ENCODE measurements at regions not wholly inside any gene's neighbourhood (a gene's known extent, or its start where the extent isn't known, plus 50 kb on each side); places are given as distances from the start of the nearest gene placed in this dataset.
"Not testable (repeated sequence)": the region's sequence is repeated elsewhere in the genome, so short reads cannot be mapped to it uniquely, and the experiment has no call there.

- not testable (repeated sequence) for H3K27ac ChIP-seq (ENCODE audit: low read depth, low read length); H3K9me3 ChIP-seq (ENCODE audit: low read length); H3K9ac ChIP-seq (ENCODE audit: low read length); H3K36me3 ChIP-seq (ENCODE audit: insufficient read depth, low read length); H3K27me3 ChIP-seq (ENCODE audit: control insufficient read depth in 1 of 2, insufficient read depth in 2 of 2, low read length in 2 of 2); H3K4me3 ChIP-seq (ENCODE audit: low read depth in 1 of 2, low read length in 2 of 2); H3K4me1 ChIP-seq (ENCODE audit: insufficient read depth, low read length)
Observed at GRCh38 chr16:88184053-88184452, 198.7 kb upstream of the ZNF469 start.

GRCh38 chr16:88184566-88185355 lies 198.0 kb upstream of the ZNF469 start:
- not testable (repeated sequence) for H3K4me3 ChIP-seq (ENCODE audit: low read depth in 1 of 2, low read length in 2 of 2); H3K9me3 ChIP-seq (ENCODE audit: low read length); H3K27ac ChIP-seq (ENCODE audit: low read depth, low read length); H3K36me3 ChIP-seq (ENCODE audit: insufficient read depth, low read length); H3K9ac ChIP-seq (ENCODE audit: low read length); H3K27me3 ChIP-seq (ENCODE audit: control insufficient read depth in 1 of 2, insufficient read depth in 2 of 2, low read length in 2 of 2); H3K4me1 ChIP-seq (ENCODE audit: insufficient read depth, low read length)

GRCh38 chr16:88185406-88185805 lies 197.4 kb upstream of the ZNF469 start:
- H3K36me3 ChIP-seq (ENCODE audit: insufficient read depth, low read length); H3K9ac ChIP-seq (ENCODE audit: low read length); H3K4me1 ChIP-seq (ENCODE audit: insufficient read depth, low read length); H3K27me3 ChIP-seq (ENCODE audit: control insufficient read depth in 1 of 2, insufficient read depth in 2 of 2, low read length in 2 of 2); H3K27ac ChIP-seq (ENCODE audit: low read depth, low read length); H3K9me3 ChIP-seq (ENCODE audit: low read length); H3K4me3 ChIP-seq (ENCODE audit: low read depth in 1 of 2, low read length in 2 of 2): not testable (repeated sequence)

GRCh38 chr16:88185976-88186888 lies 196.5 kb upstream of the ZNF469 start:
- H3K4me1 ChIP-seq (ENCODE audit: insufficient read depth, low read length); H3K4me3 ChIP-seq (ENCODE audit: low read depth in 1 of 2, low read length in 2 of 2); H3K9me3 ChIP-seq (ENCODE audit: low read length); H3K9ac ChIP-seq (ENCODE audit: low read length); H3K27me3 ChIP-seq (ENCODE audit: control insufficient read depth in 1 of 2, insufficient read depth in 2 of 2, low read length in 2 of 2); H3K36me3 ChIP-seq (ENCODE audit: insufficient read depth, low read length); H3K27ac ChIP-seq (ENCODE audit: low read depth, low read length): not testable (repeated sequence)

- H3K9ac ChIP-seq (ENCODE audit: low read length); H3K27ac ChIP-seq (ENCODE audit: low read depth, low read length); H3K36me3 ChIP-seq (ENCODE audit: insufficient read depth, low read length); H3K9me3 ChIP-seq (ENCODE audit: low read length); H3K27me3 ChIP-seq (ENCODE audit: control insufficient read depth in 1 of 2, insufficient read depth in 2 of 2, low read length in 2 of 2); H3K4me3 ChIP-seq (ENCODE audit: low read depth in 1 of 2, low read length in 2 of 2); H3K4me1 ChIP-seq (ENCODE audit: insufficient read depth, low read length): not testable (repeated sequence)
Observed at GRCh38 chr16:88186889-88187870, 195.6 kb upstream of the ZNF469 start.

- not testable (repeated sequence) for H3K27me3 ChIP-seq (ENCODE audit: control insufficient read depth in 1 of 2, insufficient read depth in 2 of 2, low read length in 2 of 2); H3K9me3 ChIP-seq (ENCODE audit: low read length); H3K4me1 ChIP-seq (ENCODE audit: insufficient read depth, low read length); H3K9ac ChIP-seq (ENCODE audit: low read length); H3K4me3 ChIP-seq (ENCODE audit: low read depth in 1 of 2, low read length in 2 of 2); H3K27ac ChIP-seq (ENCODE audit: low read depth, low read length); H3K36me3 ChIP-seq (ENCODE audit: insufficient read depth, low read length)
Observed at GRCh38 chr16:88188171-88188895, 194.4 kb upstream of the ZNF469 start.

GRCh38 chr16:88190592-88191095 lies 192.1 kb upstream of the ZNF469 start:
- H3K9ac ChIP-seq (ENCODE audit: low read length); H3K4me3 ChIP-seq (ENCODE audit: low read depth in 1 of 2, low read length in 2 of 2); H3K36me3 ChIP-seq (ENCODE audit: insufficient read depth, low read length); H3K27me3 ChIP-seq (ENCODE audit: control insufficient read depth in 1 of 2, insufficient read depth in 2 of 2, low read length in 2 of 2); H3K4me1 ChIP-seq (ENCODE audit: insufficient read depth, low read length); H3K9me3 ChIP-seq (ENCODE audit: low read length); H3K27ac ChIP-seq (ENCODE audit: low read depth, low read length): not testable (repeated sequence)

- H3K36me3 ChIP-seq (ENCODE audit: insufficient read depth, low read length); H3K4me1 ChIP-seq (ENCODE audit: insufficient read depth, low read length); H3K9ac ChIP-seq (ENCODE audit: low read length); H3K4me3 ChIP-seq (ENCODE audit: low read depth in 1 of 2, low read length in 2 of 2); H3K27ac ChIP-seq (ENCODE audit: low read depth, low read length); H3K27me3 ChIP-seq (ENCODE audit: control insufficient read depth in 1 of 2, insufficient read depth in 2 of 2, low read length in 2 of 2); H3K9me3 ChIP-seq (ENCODE audit: low read length): not testable (repeated sequence)
Observed at GRCh38 chr16:88191168-88191567, 191.6 kb upstream of the ZNF469 start.

GRCh38 chr16:88192601-88193000 lies 190.2 kb upstream of the ZNF469 start:
- Histone ChIP-seq H3K9ac (ENCODE audit: low read length) (no peak overlapping the region), H3K36me3 (ENCODE audit: insufficient read depth, low read length) (no peaks in the 10 kb centered on the region), H3K27ac (ENCODE audit: low read depth, low read length) (no peak overlapping the region), H3K4me1 (ENCODE audit: insufficient read depth, low read length) (no peaks in the 10 kb centered on the region), H3K27me3 (ENCODE audit: control insufficient read depth in 1 of 2, insufficient read depth in 2 of 2, low read length in 2 of 2) (no peaks in the 10 kb centered on the region), H3K9me3 (ENCODE audit: low read length) (no peaks in the 10 kb centered on the region), H3K4me3 (ENCODE audit: low read depth in 1 of 2, low read length in 2 of 2) (no peak overlapping the region)

GRCh38 chr16:88193706-88194396 lies 188.9 kb upstream of the ZNF469 start:
- H3K9ac ChIP-seq (ENCODE audit: low read length); H3K9me3 ChIP-seq (ENCODE audit: low read length); H3K27ac ChIP-seq (ENCODE audit: low read depth, low read length); H3K27me3 ChIP-seq (ENCODE audit: control insufficient read depth in 1 of 2, insufficient read depth in 2 of 2, low read length in 2 of 2); H3K4me1 ChIP-seq (ENCODE audit: insufficient read depth, low read length); H3K4me3 ChIP-seq (ENCODE audit: low read depth in 1 of 2, low read length in 2 of 2); H3K36me3 ChIP-seq (ENCODE audit: insufficient read depth, low read length): not testable (repeated sequence)

Data from muscle layer of colon (tissue), 2 donors.